GM12872 (cell line): ENCODE measurements at regions not wholly inside any gene's neighbourhood (a gene's known extent, or its start where the extent isn't known, plus 50 kb on each side); places are given as distances from the start of the nearest gene placed in this dataset.

ENCODE experiments used
- CTCF ChIP-seq: IDR thresholded peaks from 3 replicates; pipeline ENCODE4 v1.5.1; 2011; ENCODE audit warnings: low read depth, mild to moderate bottlenecking, low read length, moderate library complexity; ENCODE audit not compliant: insufficient read depth

GRCh38 chr16:50858877-50859627 is 117.2 kb downstream of the CYLD start:
- TF ChIP-seq CTCF: no peak

GRCh38 chr16:50858376-50858775 is 116.5 kb downstream of the CYLD start:
- no peak for TF ChIP-seq CTCF

- no peak for TF ChIP-seq CTCF
These were observed 116.0 kb downstream of the CYLD start for GRCh38 chr16:50857881-50858280.

- TF ChIP-seq CTCF: no peak
These were observed 115.1 kb downstream of the CYLD start for GRCh38 chr16:50856991-50857390.

- TF ChIP-seq CTCF: no peak
These were observed 111.4 kb downstream of the CYLD start for GRCh38 chr16:50853329-50853728.
